Chondrocyte (in vitro differentiated cells): ENCODE measurements at regions not wholly inside any gene's neighbourhood (a gene's known extent, or its start where the extent isn't known, plus 50 kb on each side); places are given as distances from the start of the nearest gene placed in this dataset.
"Not testable (repeated sequence)": the region's sequence is repeated elsewhere in the genome, so short reads cannot be mapped to it uniquely, and the experiment has no call there.

Experiments
- DNase-seq: peaks from one replicate; pipeline ENCODE4 v3.0.0; 2021; ENCODE audit warnings: mixed read lengths, low spot score
- H3K27ac Mint-ChIP-seq: one replicate; pipeline ENCODE4 v1.8.0; 2021; ENCODE audit warnings: mild to moderate bottlenecking, moderate library complexity, mixed read lengths; ENCODE audit not compliant: unreplicated experiment
- H3K27me3 Mint-ChIP-seq: 2 replicates; pipeline ENCODE4 v1.8.0; 2021; ENCODE audit warnings: low read depth, mixed read lengths
- H3K36me3 Mint-ChIP-seq: 2 replicates; pipeline ENCODE4 v1.8.0; 2021; ENCODE audit warnings: low read depth, mixed read lengths
- H3K4me1 Mint-ChIP-seq: 2 replicates; pipeline ENCODE4 v1.8.0; 2021; ENCODE audit warnings: low read depth, mild to moderate bottlenecking, mixed read lengths
- H3K4me3 Mint-ChIP-seq: one replicate; pipeline ENCODE4 v1.8.0; 2021; ENCODE audit warnings: mild to moderate bottlenecking, moderate library complexity, mixed read lengths; ENCODE audit not compliant: unreplicated experiment
- H3K9me3 Mint-ChIP-seq: 2 replicates; pipeline ENCODE4 v1.8.0; 2021; ENCODE audit warnings: low read depth, mixed read lengths
- CTCF ChIP-seq: fragments of 200-600 bp; sonication (generic); IDR thresholded peaks from 2 replicates; pipeline ENCODE4 v1.5.0; 2021; ENCODE audit warnings: antibody characterized with exemption, mild to moderate bottlenecking, moderate library complexity

GRCh38 chr5:89330140-89330539, 447.2 kb upstream of the MEF2C start:
- no peak overlapping the region for H3K4me3 Mint-ChIP-seq
- no peak overlapping the region for H3K27ac Mint-ChIP-seq
- no peak for TF ChIP-seq CTCF
- H3K27me3 Mint-ChIP-seq = no peaks in the 10 kb centered on the region
- H3K4me1 Mint-ChIP-seq = peaks cover 1% of the 10 kb centered on the region
- no peak for DNase-seq
- no peaks in the 10 kb centered on the region for H3K36me3 Mint-ChIP-seq
- no peaks in the 10 kb centered on the region for H3K9me3 Mint-ChIP-seq

GRCh38 chr5:89327608-89328007, 444.6 kb upstream of the MEF2C start:
- no peak for TF ChIP-seq CTCF

GRCh38 chr5:89324990-89325389, 442.0 kb upstream of the MEF2C start:
- Mint-ChIP-seq H3K36me3 (no peaks in the 10 kb centered on the region), H3K4me1 (peaks cover 5% of the 10 kb centered on the region), H3K4me3 (no peak overlapping the region), H3K9me3 (no peaks in the 10 kb centered on the region), H3K27me3 (no peaks in the 10 kb centered on the region), H3K27ac (no peak overlapping the region)
- TF ChIP-seq CTCF = no peak
- no peak for DNase-seq

More at GRCh38 chr5:89327608-89328007, 444.6 kb upstream of the MEF2C start:
- Mint-ChIP-seq H3K4me1 (peaks cover 5% of the 10 kb centered on the region), H3K27me3 (no peaks in the 10 kb centered on the region), H3K9me3 (no peaks in the 10 kb centered on the region), H3K27ac (no peak overlapping the region), H3K4me3 (no peak overlapping the region), H3K36me3 (no peaks in the 10 kb centered on the region)
- DNase-seq = no peak

- Mint-ChIP-seq H3K36me3 (no peaks in the 10 kb centered on the region), H3K27me3 (no peaks in the 10 kb centered on the region)
- no peak for TF ChIP-seq CTCF
Observed at GRCh38 chr5:89320421-89321277, 437.7 kb upstream of the MEF2C start.

GRCh38 chr5:89317838-89318237, 434.9 kb upstream of the MEF2C start:
- not testable (repeated sequence) for H3K4me3 Mint-ChIP-seq, H3K9me3 Mint-ChIP-seq, H3K27ac Mint-ChIP-seq, H3K27me3 Mint-ChIP-seq, H3K36me3 Mint-ChIP-seq
- peaks cover 29% of the 10 kb centered on the region for H3K4me1 Mint-ChIP-seq
- peak; percentile 32 for DNase-seq

More at GRCh38 chr5:89320421-89321277, 437.7 kb upstream of the MEF2C start:
- Mint-ChIP-seq H3K9me3 (no peaks in the 10 kb centered on the region), H3K4me3 (no peak overlapping the region), H3K27ac (no peak overlapping the region), H3K4me1 (peaks cover 7% of the 10 kb centered on the region)
- DNase-seq = no peak
